Activated T-cell treated with anti-CD3 and anti-CD28 coated beads, Interleukin-2, amount 50 U/mL, for 4 hours (primary cell): ENCODE measurements at regions not wholly inside any gene's neighbourhood (a gene's known extent, or its start where the extent isn't known, plus 50 kb on each side); places are given as distances from the start of the nearest gene placed in this dataset.

ENCODE experiments used
- ATAC-seq, 2 donors: fragments of 200-7000 bp; cut with Tn5 transposase; one replicate each; pipeline ENCODE4 v1.10.0; 2021
- DNase-seq: peaks from one replicate; pipeline ENCODE4 v3.0.0-alpha.2; 2020
- H3K27me3 Mint-ChIP-seq: one replicate; pipeline ENCODE4 v1.8.0; 2021; ENCODE audit warnings: low read depth, mixed read lengths
- H3K36me3 Mint-ChIP-seq: one replicate; pipeline ENCODE4 v1.8.0; 2022; ENCODE audit warnings: mixed read lengths; ENCODE audit not compliant: insufficient read depth
- H3K4me1 Mint-ChIP-seq: one replicate; pipeline ENCODE4 v1.8.0; 2021; ENCODE audit warnings: low read depth, mixed read lengths
- H3K4me3 Mint-ChIP-seq: one replicate; pipeline ENCODE4 v1.8.0; 2021; ENCODE audit warnings: mild to moderate bottlenecking, moderate library complexity, mixed read lengths
- H3K9me3 Mint-ChIP-seq: one replicate; pipeline ENCODE4 v1.8.0; 2021; ENCODE audit warnings: mixed read lengths

DNA sequence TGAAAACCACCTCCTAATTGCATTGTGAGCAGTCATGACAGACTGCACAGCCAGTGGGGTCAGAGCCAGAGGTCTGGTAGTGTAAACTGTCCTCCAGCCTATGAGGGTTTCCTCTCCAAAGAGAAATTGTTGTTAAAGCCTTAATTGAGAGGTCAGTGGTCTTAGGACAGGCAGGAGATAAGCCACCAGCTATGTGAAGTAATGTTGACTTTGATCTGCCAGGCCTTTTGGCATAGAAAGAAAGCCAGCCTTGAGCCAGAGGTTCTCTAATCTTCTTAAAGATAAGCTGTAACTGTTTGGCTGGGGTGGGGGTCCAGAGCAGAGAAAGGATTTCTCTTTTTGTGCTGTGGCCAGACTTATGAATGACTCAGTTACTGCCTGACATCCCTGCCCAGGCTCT lies 248.4 kb downstream of the WDR11 start:
- H3K4me1 Mint-ChIP-seq: no peaks in the 10 kb centered on the region
- DNase-seq (no peak), ATAC-seq (no peak)
- H3K9me3 Mint-ChIP-seq: no peaks in the 10 kb centered on the region
- no peaks in the 10 kb centered on the region for H3K36me3 Mint-ChIP-seq
- no peak overlapping the region for H3K4me3 Mint-ChIP-seq
- no peaks in the 10 kb centered on the region for H3K27me3 Mint-ChIP-seq

DNA sequence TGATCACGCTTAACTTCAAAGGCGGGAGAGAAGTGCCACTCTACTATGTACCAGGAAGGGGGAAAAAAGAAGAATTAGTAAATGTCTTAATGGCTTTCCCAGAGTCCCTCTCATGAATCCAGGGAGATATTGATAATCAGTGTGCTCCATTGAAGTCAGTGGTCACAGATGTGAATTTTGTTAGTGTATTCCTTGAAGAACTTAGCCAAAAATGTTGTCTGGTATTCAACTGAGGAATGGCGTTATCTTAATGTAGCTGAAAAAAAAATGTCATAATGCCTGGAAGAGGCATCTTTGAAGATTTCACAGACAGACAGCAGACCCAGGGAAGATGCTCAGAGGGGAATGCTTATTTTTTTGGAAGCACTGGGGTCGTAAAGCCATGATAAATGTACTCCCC lies 250.4 kb downstream of the WDR11 start:
- Mint-ChIP-seq H3K9me3 (no peaks in the 10 kb centered on the region), H3K4me1 (no peaks in the 10 kb centered on the region), H3K27me3 (no peaks in the 10 kb centered on the region), H3K4me3 (no peak overlapping the region), H3K36me3 (no peaks in the 10 kb centered on the region)
- no peak for DNase-seq
- no peak for ATAC-seq

DNA sequence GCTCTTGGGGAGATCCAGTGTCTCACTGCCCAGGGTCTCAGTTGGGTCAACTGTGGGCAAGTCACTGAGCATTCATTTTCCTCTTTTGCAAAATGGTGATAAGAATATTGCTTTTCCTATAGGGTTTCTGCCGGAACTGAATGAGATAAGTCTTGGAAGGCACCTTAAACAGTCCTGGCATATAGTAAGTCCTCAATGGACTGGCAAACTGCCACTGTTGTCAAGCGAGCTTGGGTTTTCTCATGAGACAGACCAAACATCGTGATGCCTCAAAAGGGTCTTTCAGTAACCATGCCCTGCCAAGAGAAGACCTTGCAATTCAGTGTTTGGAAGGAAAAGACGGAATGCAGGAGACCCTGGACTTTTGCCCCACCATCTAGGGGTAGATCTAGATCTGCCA lies 251.5 kb downstream of the WDR11 start:
- no peaks in the 10 kb centered on the region for H3K4me1 Mint-ChIP-seq
- ATAC-seq (no peak), DNase-seq (no peak)
- H3K4me3 Mint-ChIP-seq: no peak overlapping the region
- no peaks in the 10 kb centered on the region for H3K9me3 Mint-ChIP-seq
- H3K27me3 Mint-ChIP-seq: peaks cover 3% of the 10 kb centered on the region
- H3K36me3 Mint-ChIP-seq: no peaks in the 10 kb centered on the region

DNA sequence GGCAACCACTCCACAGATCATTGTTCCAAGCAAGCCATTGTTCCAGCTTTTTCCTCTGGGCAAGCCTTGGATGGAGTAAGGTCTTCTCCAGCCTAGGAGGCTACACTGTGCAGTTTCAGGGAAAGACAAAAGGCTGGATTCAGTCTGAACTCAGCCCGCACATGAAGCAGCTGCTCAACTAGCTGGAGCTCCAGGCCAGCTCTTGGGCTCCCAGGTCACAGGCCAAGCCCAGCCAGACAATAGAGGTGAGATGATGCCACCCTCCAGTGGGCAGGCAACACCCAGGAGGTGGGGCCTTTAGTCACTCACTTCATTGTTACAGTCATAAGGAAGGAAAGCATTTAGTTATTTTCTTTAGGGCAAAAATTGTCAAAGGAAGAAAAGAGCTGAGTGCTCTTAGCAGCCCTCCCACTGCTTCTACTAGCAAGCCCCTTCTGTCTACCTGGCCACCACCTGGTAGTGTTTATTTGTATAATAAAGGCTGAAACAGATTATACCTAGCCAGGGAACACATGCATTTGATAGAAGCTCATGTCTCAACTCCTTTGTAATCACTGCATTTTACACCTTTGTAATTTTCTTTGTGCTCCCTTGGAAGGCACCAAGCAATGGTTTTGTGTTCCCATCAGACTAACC lies 253.4 kb downstream of the WDR11 start:
- H3K4me3 Mint-ChIP-seq: no peak overlapping the region
- H3K27me3 Mint-ChIP-seq: peaks cover 3% of the 10 kb centered on the region
- H3K36me3 Mint-ChIP-seq: no peaks in the 10 kb centered on the region
- no peak for ATAC-seq
- no peaks in the 10 kb centered on the region for H3K4me1 Mint-ChIP-seq
- no peak for DNase-seq
- no peaks in the 10 kb centered on the region for H3K9me3 Mint-ChIP-seq

DNA sequence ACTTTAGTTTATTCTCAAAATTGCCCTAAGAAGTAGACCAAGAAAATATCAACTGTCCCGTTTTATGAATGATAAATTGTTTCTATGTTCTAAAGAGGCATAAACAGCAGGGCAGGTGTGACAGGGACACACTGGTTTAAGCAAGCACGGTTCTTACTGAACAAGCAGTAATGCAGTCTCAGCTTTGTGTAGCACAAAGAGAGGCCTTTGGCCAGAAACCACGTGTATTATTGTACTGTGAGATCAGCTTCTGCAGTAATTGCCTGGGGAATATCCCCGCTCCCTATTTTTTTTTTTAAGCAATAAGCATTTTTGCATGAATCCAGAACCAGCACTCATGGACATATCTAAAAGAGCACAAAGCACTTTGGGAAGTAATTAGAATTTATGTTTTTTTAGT lies 255.4 kb downstream of the WDR11 start:
- no peak overlapping the region for H3K4me3 Mint-ChIP-seq
- H3K27me3 Mint-ChIP-seq: peaks cover 3% of the 10 kb centered on the region
- no peaks in the 10 kb centered on the region for H3K36me3 Mint-ChIP-seq
- no peak for DNase-seq
- H3K4me1 Mint-ChIP-seq: no peaks in the 10 kb centered on the region
- H3K9me3 Mint-ChIP-seq: no peaks in the 10 kb centered on the region
- no peak for ATAC-seq

DNA sequence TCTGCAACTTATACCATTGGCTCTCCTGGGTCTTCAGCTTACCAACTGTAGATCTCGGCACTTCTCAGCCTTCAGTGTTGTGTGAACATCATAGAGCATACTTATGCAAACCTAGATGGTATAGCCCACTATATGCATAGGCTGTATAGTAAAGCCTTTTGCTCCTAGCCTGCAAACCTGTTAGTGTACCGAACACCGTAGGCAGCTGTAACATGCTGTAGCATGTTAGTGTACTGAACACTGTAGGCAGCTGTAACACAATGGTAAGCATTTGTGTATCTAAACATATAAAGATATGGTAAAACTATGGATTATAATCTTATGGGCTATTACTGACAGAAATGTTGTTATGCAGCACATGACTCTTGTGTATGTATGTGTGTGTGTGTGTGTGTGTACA lies 256.9 kb downstream of the WDR11 start:
- Mint-ChIP-seq H3K36me3 (no peaks in the 10 kb centered on the region), H3K4me3 (no peak overlapping the region), H3K9me3 (no peaks in the 10 kb centered on the region), H3K27me3 (peaks cover 6% of the 10 kb centered on the region), H3K4me1 (no peaks in the 10 kb centered on the region)
- DNase-seq (no peak), ATAC-seq (no peak)

DNA sequence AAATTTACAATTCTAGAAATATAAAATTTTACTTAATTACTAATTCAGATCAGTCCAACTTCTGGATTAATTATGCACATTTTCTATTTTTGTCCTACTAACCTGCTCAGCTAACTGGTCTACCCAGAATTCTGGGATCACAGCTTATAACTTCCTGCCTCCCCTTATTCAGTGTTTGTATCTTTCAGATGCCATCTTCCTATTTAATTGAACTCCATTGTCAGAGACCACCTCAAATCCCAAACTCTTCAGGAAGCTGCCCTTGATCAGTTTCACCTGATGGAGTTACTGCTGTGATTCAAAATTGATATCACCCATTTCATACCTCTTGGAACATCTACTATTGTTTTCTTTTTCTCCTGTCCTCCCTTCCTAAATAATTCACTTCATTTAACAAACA lies 259.2 kb downstream of the WDR11 start:
- DNase-seq: no peak
- peaks cover 7% of the 10 kb centered on the region for H3K27me3 Mint-ChIP-seq
- no peaks in the 10 kb centered on the region for H3K36me3 Mint-ChIP-seq
- H3K4me3 Mint-ChIP-seq: no peak overlapping the region
- no peaks in the 10 kb centered on the region for H3K4me1 Mint-ChIP-seq
- H3K9me3 Mint-ChIP-seq: no peaks in the 10 kb centered on the region
- ATAC-seq: no peak

DNA sequence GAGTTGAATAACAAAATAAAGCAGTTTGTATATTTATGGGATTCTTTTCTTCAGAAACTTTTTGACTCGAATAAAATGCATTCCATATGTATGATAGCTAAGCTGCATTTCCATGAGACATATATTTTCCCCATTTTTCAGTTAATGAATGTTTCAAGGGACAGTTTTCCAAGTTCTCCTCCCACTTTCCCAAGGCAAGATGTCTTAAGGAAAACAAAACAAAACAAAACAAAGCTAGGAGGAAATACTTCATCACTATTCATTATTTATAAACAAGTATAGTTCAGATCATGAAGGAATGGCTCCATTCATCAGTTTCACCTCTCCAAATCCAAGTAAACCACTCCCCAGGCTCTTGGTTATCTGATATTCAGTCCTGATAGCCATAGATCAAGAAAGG lies 261.0 kb downstream of the WDR11 start:
- H3K27me3 Mint-ChIP-seq: peaks cover 6% of the 10 kb centered on the region
- H3K9me3 Mint-ChIP-seq: peaks cover 10% of the 10 kb centered on the region
- no peaks in the 10 kb centered on the region for H3K4me1 Mint-ChIP-seq
- no peaks in the 10 kb centered on the region for H3K36me3 Mint-ChIP-seq
- ATAC-seq (no peak), DNase-seq (no peak)
- no peak overlapping the region for H3K4me3 Mint-ChIP-seq

DNA sequence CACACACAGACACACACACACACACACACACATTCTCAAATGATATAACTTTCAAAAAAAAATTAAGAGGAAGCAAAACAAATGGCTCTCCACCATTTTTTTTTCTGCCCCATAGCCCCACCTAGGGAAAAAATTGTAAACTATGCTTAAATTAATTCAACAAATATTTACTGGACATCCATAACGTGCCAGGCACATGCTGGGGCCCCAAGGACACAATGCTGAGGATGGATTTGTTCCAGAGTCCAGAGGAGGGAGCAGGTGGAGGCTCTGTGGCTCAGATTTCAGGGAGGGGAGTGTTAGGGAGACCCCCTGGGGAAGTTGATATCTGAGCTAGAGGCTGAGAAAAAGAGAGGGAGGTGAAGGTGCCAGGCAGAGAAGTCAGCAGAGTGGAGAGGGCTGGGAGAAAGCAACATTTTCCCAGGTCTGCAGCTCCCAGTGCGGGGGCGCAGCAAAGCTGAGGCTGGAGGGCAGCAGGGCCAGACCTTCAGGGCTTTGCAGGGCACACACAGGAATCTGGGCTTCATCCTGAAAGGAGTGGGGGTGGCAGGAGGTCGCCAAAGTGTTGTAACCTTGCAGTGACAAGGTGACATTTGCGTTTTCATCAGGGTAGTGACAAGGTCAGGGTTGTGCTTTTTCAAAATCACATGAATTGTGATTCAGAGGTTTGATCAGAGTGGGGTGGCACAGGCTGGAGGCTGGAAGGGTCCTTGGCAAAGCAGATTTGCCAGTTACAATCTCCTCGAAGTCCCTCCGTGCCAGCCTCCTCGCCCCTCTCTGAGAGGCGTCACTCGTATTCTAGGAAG lies 261.6 kb downstream of the WDR11 start:
- no peak overlapping the region for H3K4me3 Mint-ChIP-seq

DNA sequence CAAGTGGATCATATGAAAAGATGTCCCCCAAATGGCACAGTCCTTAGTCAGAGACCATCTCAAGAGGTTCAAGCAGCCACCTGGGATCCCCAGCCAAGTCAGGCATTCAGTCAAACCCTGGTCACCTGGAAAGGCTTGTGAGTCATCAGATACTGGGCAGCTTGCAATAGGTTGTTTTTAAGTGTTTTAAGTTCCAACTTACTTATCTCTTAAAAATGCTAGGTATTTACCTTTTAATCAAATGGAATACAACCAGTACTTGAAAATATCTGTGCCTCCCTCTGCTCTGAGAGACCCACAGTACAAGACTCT lies 262.2 kb downstream of the WDR11 start:
- Mint-ChIP-seq H3K4me1 (no peaks in the 10 kb centered on the region), H3K4me3 (no peak overlapping the region), H3K36me3 (no peaks in the 10 kb centered on the region), H3K9me3 (peaks cover 10% of the 10 kb centered on the region), H3K27me3 (peaks cover 6% of the 10 kb centered on the region)
- no peak for DNase-seq
- no peak for ATAC-seq

More for the DNA sequence above, 261.6 kb downstream of the WDR11 start:
- no peak for DNase-seq
- no peak for ATAC-seq
- no peaks in the 10 kb centered on the region for H3K36me3 Mint-ChIP-seq
- H3K27me3 Mint-ChIP-seq: peaks cover 6% of the 10 kb centered on the region
- peaks cover 10% of the 10 kb centered on the region for H3K9me3 Mint-ChIP-seq
- no peaks in the 10 kb centered on the region for H3K4me1 Mint-ChIP-seq

DNA sequence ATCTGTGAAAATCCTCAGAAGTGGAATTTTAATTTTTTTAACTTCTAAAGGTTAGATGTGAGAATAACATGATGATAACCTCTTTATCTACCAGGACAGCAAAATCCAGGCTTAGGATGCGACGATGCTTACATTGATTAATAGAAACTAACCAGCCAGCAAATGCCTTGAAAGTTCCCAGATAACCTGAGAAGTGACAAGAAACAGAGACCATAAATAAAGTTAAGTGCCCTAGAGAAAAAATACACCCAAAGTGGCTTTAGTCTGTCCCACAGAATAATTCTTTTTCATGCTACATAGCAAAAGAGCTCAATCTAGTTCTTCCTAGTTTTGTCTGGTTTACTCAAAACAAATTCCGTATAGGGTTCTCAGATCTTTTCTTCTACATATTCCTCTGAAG lies 262.7 kb downstream of the WDR11 start:
- no peaks in the 10 kb centered on the region for H3K36me3 Mint-ChIP-seq
- no peak overlapping the region for H3K4me3 Mint-ChIP-seq
- DNase-seq (no peak), ATAC-seq (no peak)
- H3K4me1 Mint-ChIP-seq: no peaks in the 10 kb centered on the region
- H3K27me3 Mint-ChIP-seq: peaks cover 6% of the 10 kb centered on the region
- H3K9me3 Mint-ChIP-seq: peaks cover 10% of the 10 kb centered on the region

DNA sequence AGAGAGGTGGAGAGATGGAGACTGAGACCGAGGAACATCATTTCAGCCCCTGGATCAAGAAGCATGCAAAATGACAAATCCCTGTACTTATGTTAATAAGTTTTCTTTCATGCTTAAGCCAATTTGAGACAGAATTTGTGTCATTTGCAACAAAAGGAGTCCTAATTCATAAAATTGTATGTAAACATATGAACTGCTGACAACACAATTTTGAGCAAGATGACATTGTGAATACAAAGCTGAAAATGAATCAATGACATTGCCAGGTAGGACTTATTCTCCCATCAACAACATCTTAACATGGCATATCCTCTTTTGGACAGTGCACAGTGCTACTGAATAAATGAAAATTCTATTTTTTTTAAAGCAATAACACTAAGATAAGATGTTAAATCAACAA lies 264.0 kb downstream of the WDR11 start:
- H3K27me3 Mint-ChIP-seq: peaks cover 6% of the 10 kb centered on the region
- no peaks in the 10 kb centered on the region for H3K4me1 Mint-ChIP-seq
- no peak overlapping the region for H3K4me3 Mint-ChIP-seq
- no peak for ATAC-seq
- no peaks in the 10 kb centered on the region for H3K36me3 Mint-ChIP-seq
- DNase-seq: no peak
- peaks cover 10% of the 10 kb centered on the region for H3K9me3 Mint-ChIP-seq

DNA sequence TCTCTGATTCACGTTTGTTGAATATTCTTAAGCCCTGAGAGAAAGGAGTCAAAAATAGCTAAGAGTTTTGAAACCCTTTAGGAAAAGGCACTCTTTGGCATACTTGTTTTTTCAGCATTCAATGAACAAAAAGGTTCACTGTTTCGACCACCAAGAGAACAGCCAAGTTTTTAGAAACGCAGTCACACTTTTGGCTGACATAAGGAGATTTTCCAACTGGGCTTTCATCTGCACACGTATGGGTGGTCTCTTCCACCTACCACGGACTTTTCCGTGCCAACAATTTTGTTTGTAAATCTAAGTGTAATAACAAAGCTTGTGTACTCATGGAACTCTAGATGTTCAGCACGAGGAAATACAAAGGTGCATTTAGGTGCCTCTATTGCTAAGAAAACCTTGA lies 270.3 kb downstream of the WDR11 start:
- Mint-ChIP-seq H3K36me3 (no peaks in the 10 kb centered on the region), H3K4me1 (no peaks in the 10 kb centered on the region)

DNA sequence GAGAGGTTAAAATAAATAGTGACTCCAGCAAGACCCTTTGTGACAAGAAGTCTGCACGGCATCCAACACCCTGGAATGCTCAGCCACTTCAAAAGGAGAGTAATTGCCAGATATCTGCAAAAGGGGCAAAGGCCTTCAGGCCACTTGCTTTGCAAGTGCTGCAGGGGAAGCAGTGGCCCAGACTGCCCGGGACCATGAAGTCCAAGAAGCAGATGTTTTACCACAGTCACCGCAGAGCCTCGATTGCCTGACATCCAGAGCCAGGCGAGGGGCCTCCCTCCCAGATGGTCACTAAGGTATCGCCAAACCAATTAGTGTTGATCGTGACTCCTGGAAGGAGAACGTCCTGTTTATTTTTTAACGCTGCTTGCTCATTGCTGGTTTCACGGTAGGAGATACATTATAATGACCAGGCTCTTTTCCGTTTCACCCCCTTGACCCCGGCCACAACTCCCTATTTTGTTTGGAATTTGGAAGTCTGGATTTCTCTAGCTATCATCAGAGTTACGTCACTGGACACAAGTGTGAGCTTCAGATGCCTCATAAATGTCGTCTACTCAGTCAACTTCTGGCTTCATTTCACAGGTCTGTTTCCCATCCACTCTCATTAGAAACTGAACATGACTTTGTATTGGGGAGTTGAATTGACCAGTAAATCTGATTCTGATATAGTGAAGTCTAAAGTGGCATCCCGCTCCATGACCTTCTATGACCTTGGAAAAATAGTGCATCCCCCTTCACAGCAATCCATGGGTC lies 276.2 kb downstream of the WDR11 start:
- ATAC-seq (no peak), DNase-seq (no peak)
- Mint-ChIP-seq H3K4me1 (no peaks in the 10 kb centered on the region), H3K4me3 (no peak overlapping the region), H3K27me3 (no peaks in the 10 kb centered on the region), H3K36me3 (no peaks in the 10 kb centered on the region), H3K9me3 (no peaks in the 10 kb centered on the region)

More for the DNA sequence above, 270.3 kb downstream of the WDR11 start:
- no peak for DNase-seq
- Mint-ChIP-seq H3K9me3 (peaks cover 6% of the 10 kb centered on the region), H3K27me3 (no peaks in the 10 kb centered on the region), H3K4me3 (no peak overlapping the region)
- no peak for ATAC-seq

DNA sequence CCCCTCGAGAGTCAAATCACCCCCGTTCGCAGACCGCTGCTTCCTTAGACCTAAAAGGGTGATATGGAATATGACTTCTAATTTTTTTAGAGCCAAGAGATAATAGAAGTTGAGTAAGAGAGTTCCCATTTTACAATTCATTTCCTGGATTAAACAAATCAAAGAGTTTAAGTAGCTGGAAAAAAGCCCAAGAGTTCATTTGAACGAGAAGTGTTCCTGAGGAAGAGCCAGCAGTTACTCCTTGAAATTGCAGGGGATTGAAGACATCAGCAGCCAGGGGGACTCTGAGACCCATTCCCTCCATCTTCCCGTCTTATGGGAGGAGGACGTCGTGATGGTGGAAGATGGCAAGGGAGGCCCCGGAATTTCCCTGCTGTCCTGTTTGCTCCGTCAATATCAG lies 277.0 kb downstream of the WDR11 start:
- H3K27me3 Mint-ChIP-seq: no peaks in the 10 kb centered on the region
- H3K4me1 Mint-ChIP-seq: no peaks in the 10 kb centered on the region
- H3K4me3 Mint-ChIP-seq: no peak overlapping the region
- no peaks in the 10 kb centered on the region for H3K36me3 Mint-ChIP-seq
- no peak for DNase-seq
- ATAC-seq: no peak
- no peaks in the 10 kb centered on the region for H3K9me3 Mint-ChIP-seq
